ENCODE measurements at regions not wholly inside any gene's neighbourhood (a gene's known extent, or its start where the extent isn't known, plus 50 kb on each side); places are given as distances from the start of the nearest gene placed in this dataset.

- H3K36me3 ChIP-seq (ENCODE audit: insufficient read depth, low read length) = no peaks in the 10 kb centered on the region
- no peaks in the 10 kb centered on the region for H3K27me3 ChIP-seq (ENCODE audit: control insufficient read depth in 1 of 2, insufficient read depth in 2 of 2, low read length in 2 of 2)
- no peak overlapping the region for H3K4me3 ChIP-seq (ENCODE audit: low read depth in 1 of 2, low read length in 2 of 2)
- H3K27ac ChIP-seq (ENCODE audit: low read depth, low read length) = no peak overlapping the region
- no peaks in the 10 kb centered on the region for H3K9me3 ChIP-seq (ENCODE audit: low read length)
- no peaks in the 10 kb centered on the region for H3K4me1 ChIP-seq (ENCODE audit: insufficient read depth, low read length)
- no peak overlapping the region for H3K9ac ChIP-seq (ENCODE audit: low read length)
These were observed 363.7 kb upstream of the MYT1L start for GRCh38 chr2:2694746-2695145.

GRCh38 chr2:2692599-2693389 is 361.7 kb upstream of the MYT1L start:
- no peaks in the 10 kb centered on the region for H3K27me3 ChIP-seq (ENCODE audit: control insufficient read depth in 1 of 2, insufficient read depth in 2 of 2, low read length in 2 of 2)

GRCh38 chr2:2691419-2691818 is 360.3 kb upstream of the MYT1L start:
- Histone ChIP-seq H3K27ac (ENCODE audit: low read depth, low read length) (no peak overlapping the region), H3K27me3 (ENCODE audit: control insufficient read depth in 1 of 2, insufficient read depth in 2 of 2, low read length in 2 of 2) (no peaks in the 10 kb centered on the region), H3K9me3 (ENCODE audit: low read length) (no peaks in the 10 kb centered on the region), H3K36me3 (ENCODE audit: insufficient read depth, low read length) (no peaks in the 10 kb centered on the region), H3K4me1 (ENCODE audit: insufficient read depth, low read length) (no peaks in the 10 kb centered on the region), H3K4me3 (ENCODE audit: low read depth in 1 of 2, low read length in 2 of 2) (no peak overlapping the region), H3K9ac (ENCODE audit: low read length) (no peak overlapping the region)

More at GRCh38 chr2:2692599-2693389, 361.7 kb upstream of the MYT1L start:
- Histone ChIP-seq H3K4me3 (ENCODE audit: low read depth in 1 of 2, low read length in 2 of 2) (no peak overlapping the region), H3K9me3 (ENCODE audit: low read length) (no peaks in the 10 kb centered on the region), H3K36me3 (ENCODE audit: insufficient read depth, low read length) (no peaks in the 10 kb centered on the region), H3K4me1 (ENCODE audit: insufficient read depth, low read length) (no peaks in the 10 kb centered on the region), H3K27ac (ENCODE audit: low read depth, low read length) (no peak overlapping the region), H3K9ac (ENCODE audit: low read length) (no peak overlapping the region)

GRCh38 chr2:2690985-2691384 is 359.9 kb upstream of the MYT1L start:
- Histone ChIP-seq H3K36me3 (ENCODE audit: insufficient read depth, low read length) (no peaks in the 10 kb centered on the region), H3K4me1 (ENCODE audit: insufficient read depth, low read length) (no peaks in the 10 kb centered on the region), H3K27ac (ENCODE audit: low read depth, low read length) (no peak overlapping the region), H3K4me3 (ENCODE audit: low read depth in 1 of 2, low read length in 2 of 2) (no peak overlapping the region), H3K9ac (ENCODE audit: low read length) (no peak overlapping the region), H3K9me3 (ENCODE audit: low read length) (no peaks in the 10 kb centered on the region), H3K27me3 (ENCODE audit: control insufficient read depth in 1 of 2, insufficient read depth in 2 of 2, low read length in 2 of 2) (no peaks in the 10 kb centered on the region)

- H3K27ac ChIP-seq (ENCODE audit: low read depth, low read length) = no peak overlapping the region
- no peaks in the 10 kb centered on the region for H3K9me3 ChIP-seq (ENCODE audit: low read length)
- no peak overlapping the region for H3K4me3 ChIP-seq (ENCODE audit: low read depth in 1 of 2, low read length in 2 of 2)
- no peaks in the 10 kb centered on the region for H3K4me1 ChIP-seq (ENCODE audit: insufficient read depth, low read length)
- no peak overlapping the region for H3K9ac ChIP-seq (ENCODE audit: low read length)
- no peaks in the 10 kb centered on the region for H3K27me3 ChIP-seq (ENCODE audit: control insufficient read depth in 1 of 2, insufficient read depth in 2 of 2, low read length in 2 of 2)
- no peaks in the 10 kb centered on the region for H3K36me3 ChIP-seq (ENCODE audit: insufficient read depth, low read length)
These were observed 358.2 kb upstream of the MYT1L start for GRCh38 chr2:2689306-2689705.

GRCh38 chr2:2688254-2688653 is 357.2 kb upstream of the MYT1L start:
- Histone ChIP-seq H3K4me3 (ENCODE audit: low read depth in 1 of 2, low read length in 2 of 2) (no peak overlapping the region), H3K4me1 (ENCODE audit: insufficient read depth, low read length) (no peaks in the 10 kb centered on the region), H3K27me3 (ENCODE audit: control insufficient read depth in 1 of 2, insufficient read depth in 2 of 2, low read length in 2 of 2) (no peaks in the 10 kb centered on the region), H3K36me3 (ENCODE audit: insufficient read depth, low read length) (no peaks in the 10 kb centered on the region), H3K27ac (ENCODE audit: low read depth, low read length) (no peak overlapping the region), H3K9ac (ENCODE audit: low read length) (no peak overlapping the region), H3K9me3 (ENCODE audit: low read length) (no peaks in the 10 kb centered on the region)

- H3K27ac ChIP-seq (ENCODE audit: low read depth, low read length) = no peak overlapping the region
- H3K4me3 ChIP-seq (ENCODE audit: low read depth in 1 of 2, low read length in 2 of 2) = no peak overlapping the region
- H3K27me3 ChIP-seq (ENCODE audit: control insufficient read depth in 1 of 2, insufficient read depth in 2 of 2, low read length in 2 of 2) = no peaks in the 10 kb centered on the region
These were observed 356.7 kb upstream of the MYT1L start for GRCh38 chr2:2687745-2688144.

GRCh38 chr2:2686222-2686621 is 355.1 kb upstream of the MYT1L start:
- Histone ChIP-seq H3K9me3 (ENCODE audit: low read length) (no peaks in the 10 kb centered on the region), H3K27ac (ENCODE audit: low read depth, low read length) (no peak overlapping the region), H3K4me3 (ENCODE audit: low read depth in 1 of 2, low read length in 2 of 2) (no peak overlapping the region), H3K36me3 (ENCODE audit: insufficient read depth, low read length) (no peaks in the 10 kb centered on the region), H3K9ac (ENCODE audit: low read length) (no peak overlapping the region), H3K27me3 (ENCODE audit: control insufficient read depth in 1 of 2, insufficient read depth in 2 of 2, low read length in 2 of 2) (no peaks in the 10 kb centered on the region), H3K4me1 (ENCODE audit: insufficient read depth, low read length) (no peaks in the 10 kb centered on the region)

More at GRCh38 chr2:2687745-2688144, 356.7 kb upstream of the MYT1L start:
- Histone ChIP-seq H3K9ac (ENCODE audit: low read length) (no peak overlapping the region), H3K36me3 (ENCODE audit: insufficient read depth, low read length) (no peaks in the 10 kb centered on the region), H3K4me1 (ENCODE audit: insufficient read depth, low read length) (no peaks in the 10 kb centered on the region), H3K9me3 (ENCODE audit: low read length) (no peaks in the 10 kb centered on the region)

GRCh38 chr2:2683606-2684224 is 352.6 kb upstream of the MYT1L start:
- Histone ChIP-seq H3K9ac (ENCODE audit: low read length) (no peak overlapping the region), H3K27ac (ENCODE audit: low read depth, low read length) (no peak overlapping the region), H3K4me3 (ENCODE audit: low read depth in 1 of 2, low read length in 2 of 2) (no peak overlapping the region), H3K36me3 (ENCODE audit: insufficient read depth, low read length) (no peaks in the 10 kb centered on the region), H3K27me3 (ENCODE audit: control insufficient read depth in 1 of 2, insufficient read depth in 2 of 2, low read length in 2 of 2) (no peaks in the 10 kb centered on the region), H3K4me1 (ENCODE audit: insufficient read depth, low read length) (no peaks in the 10 kb centered on the region), H3K9me3 (ENCODE audit: low read length) (no peaks in the 10 kb centered on the region)

GRCh38 chr2:2682700-2683342 is 351.7 kb upstream of the MYT1L start:
- H3K9ac ChIP-seq (ENCODE audit: low read length) = no peak overlapping the region
- H3K36me3 ChIP-seq (ENCODE audit: insufficient read depth, low read length) = no peaks in the 10 kb centered on the region
- no peaks in the 10 kb centered on the region for H3K4me1 ChIP-seq (ENCODE audit: insufficient read depth, low read length)
- H3K27ac ChIP-seq (ENCODE audit: low read depth, low read length) = no peak overlapping the region
- H3K4me3 ChIP-seq (ENCODE audit: low read depth in 1 of 2, low read length in 2 of 2) = no peak overlapping the region
- H3K27me3 ChIP-seq (ENCODE audit: control insufficient read depth in 1 of 2, insufficient read depth in 2 of 2, low read length in 2 of 2) = no peaks in the 10 kb centered on the region
- no peaks in the 10 kb centered on the region for H3K9me3 ChIP-seq (ENCODE audit: low read length)

- Histone ChIP-seq H3K4me3 (ENCODE audit: low read depth in 1 of 2, low read length in 2 of 2) (no peak overlapping the region), H3K27ac (ENCODE audit: low read depth, low read length) (no peak overlapping the region), H3K27me3 (ENCODE audit: control insufficient read depth in 1 of 2, insufficient read depth in 2 of 2, low read length in 2 of 2) (no peaks in the 10 kb centered on the region), H3K9me3 (ENCODE audit: low read length) (no peaks in the 10 kb centered on the region), H3K9ac (ENCODE audit: low read length) (no peak overlapping the region), H3K36me3 (ENCODE audit: insufficient read depth, low read length) (no peaks in the 10 kb centered on the region), H3K4me1 (ENCODE audit: insufficient read depth, low read length) (no peaks in the 10 kb centered on the region)
These were observed 350.7 kb upstream of the MYT1L start for GRCh38 chr2:2681711-2682251.

All from muscle layer of colon (tissue), 2 donors.